ENCODE measurements at regions not wholly inside any gene's neighbourhood (a gene's known extent, or its start where the extent isn't known, plus 50 kb on each side); places are given as distances from the start of the nearest gene placed in this dataset.

DNA sequence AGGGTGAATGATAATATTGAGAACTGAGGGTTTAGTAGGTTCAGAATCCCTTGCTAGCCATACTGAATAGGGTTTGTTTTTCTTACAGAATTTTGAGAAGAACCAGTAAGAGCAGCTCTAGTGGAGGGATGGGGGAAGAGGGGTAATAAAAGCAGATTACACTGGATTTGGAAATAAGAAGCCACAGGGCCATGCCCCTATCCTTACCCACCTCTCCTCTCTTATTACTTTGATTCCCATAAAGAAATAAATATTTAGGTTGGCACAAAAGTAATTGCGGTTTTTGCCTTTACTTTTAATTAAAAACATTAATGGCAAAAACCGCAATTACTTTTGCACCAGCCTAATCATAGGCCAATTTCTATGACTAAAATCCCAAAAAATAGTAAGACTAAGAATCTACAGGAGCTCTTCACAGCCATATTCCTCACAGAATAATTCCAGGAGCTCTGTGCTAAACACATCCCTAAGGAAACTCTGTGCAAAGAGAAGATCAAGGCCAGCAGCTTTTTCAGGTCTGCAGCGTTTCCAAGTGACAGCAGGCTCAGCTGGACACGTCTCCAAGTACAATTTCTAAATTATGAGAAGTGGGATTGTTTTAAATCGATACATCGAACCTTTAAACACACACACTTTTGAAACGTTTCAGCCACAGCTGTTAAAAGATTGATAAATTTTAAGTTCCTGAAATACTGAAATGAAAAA lies 58.4 kb upstream of the RTN4 start:
- Histone ChIP-seq H3K36me3 (no peaks in the 10 kb centered on the region), H3K4me3 (no peak overlapping the region), H3K4me1 (peaks cover 9 to 69% (median 38%) of the 10 kb centered on the region in 3 donors), H3K27ac (peak overlapping the region in 3 of 4 donors; percentile 75 to 87 (median 86)), H3K9me3 (no peaks in the 10 kb centered on the region), H3K27me3 (no peaks in the 10 kb centered on the region)
- no peak for TF ChIP-seq EP300 (IDR thresholded peaks at IDR 0.05)
- TF ChIP-seq POLR2A (IDR thresholded peaks at IDR 0.05), result no peak
- TF ChIP-seq, protein P1, sequence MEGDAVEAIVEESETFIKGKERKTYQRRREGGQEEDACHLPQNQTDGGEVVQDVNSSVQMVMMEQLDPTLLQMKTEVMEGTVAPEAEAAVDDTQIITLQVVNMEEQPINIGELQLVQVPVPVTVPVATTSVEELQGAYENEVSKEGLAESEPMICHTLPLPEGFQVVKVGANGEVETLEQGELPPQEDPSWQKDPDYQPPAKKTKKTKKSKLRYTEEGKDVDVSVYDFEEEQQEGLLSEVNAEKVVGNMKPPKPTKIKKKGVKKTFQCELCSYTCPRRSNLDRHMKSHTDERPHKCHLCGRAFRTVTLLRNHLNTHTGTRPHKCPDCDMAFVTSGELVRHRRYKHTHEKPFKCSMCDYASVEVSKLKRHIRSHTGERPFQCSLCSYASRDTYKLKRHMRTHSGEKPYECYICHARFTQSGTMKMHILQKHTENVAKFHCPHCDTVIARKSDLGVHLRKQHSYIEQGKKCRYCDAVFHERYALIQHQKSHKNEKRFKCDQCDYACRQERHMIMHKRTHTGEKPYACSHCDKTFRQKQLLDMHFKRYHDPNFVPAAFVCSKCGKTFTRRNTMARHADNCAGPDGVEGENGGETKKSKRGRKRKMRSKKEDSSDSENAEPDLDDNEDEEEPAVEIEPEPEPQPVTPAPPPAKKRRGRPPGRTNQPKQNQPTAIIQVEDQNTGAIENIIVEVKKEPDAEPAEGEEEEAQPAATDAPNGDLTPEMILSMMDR (IDR thresholded peaks at IDR 0.05), result no peak
- no peak for TF ChIP-seq POLR2AphosphoS5 (IDR thresholded peaks at IDR 0.05)
- 35 to 43% methylated on average over 7 of the region's 7 CpGs for WGBS, 2 donors (ENCODE audit: low coverage in 1 of 2)
- ATAC-seq, result no peak

DNA sequence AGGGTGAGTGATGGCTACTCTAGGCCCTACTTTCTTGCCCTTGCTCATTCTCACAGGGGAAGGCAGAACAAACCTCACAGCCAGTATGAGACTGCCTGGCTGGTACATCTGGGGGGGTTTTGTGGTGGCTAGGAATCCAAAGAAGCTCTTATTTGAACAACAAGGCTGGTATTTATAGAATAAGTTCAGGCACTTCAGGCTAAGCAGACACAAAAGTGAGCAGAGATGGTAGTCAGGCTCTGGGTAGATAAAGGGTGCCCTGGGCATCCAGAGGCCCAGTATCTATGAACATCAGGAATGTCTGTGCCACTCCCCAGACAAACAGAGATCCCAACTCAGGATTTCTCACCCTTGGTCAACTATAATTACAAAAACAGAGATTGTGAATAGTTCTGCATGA lies 57.2 kb upstream of the RTN4 start:
- Histone ChIP-seq H3K36me3 (no peaks in the 10 kb centered on the region), H3K9me3 (no peaks in the 10 kb centered on the region), H3K4me1 (peaks cover 9 to 59% (median 30%) of the 10 kb centered on the region in 3 donors), H3K4me3 (no peak overlapping the region), H3K27ac (peak overlapping the region in 3 of 4 donors; percentile 75 to 87 (median 86)), H3K27me3 (no peaks in the 10 kb centered on the region)
- no peak for ATAC-seq
- TF ChIP-seq, protein P1 (IDR thresholded peaks at IDR 0.05), result no peak

DNA sequence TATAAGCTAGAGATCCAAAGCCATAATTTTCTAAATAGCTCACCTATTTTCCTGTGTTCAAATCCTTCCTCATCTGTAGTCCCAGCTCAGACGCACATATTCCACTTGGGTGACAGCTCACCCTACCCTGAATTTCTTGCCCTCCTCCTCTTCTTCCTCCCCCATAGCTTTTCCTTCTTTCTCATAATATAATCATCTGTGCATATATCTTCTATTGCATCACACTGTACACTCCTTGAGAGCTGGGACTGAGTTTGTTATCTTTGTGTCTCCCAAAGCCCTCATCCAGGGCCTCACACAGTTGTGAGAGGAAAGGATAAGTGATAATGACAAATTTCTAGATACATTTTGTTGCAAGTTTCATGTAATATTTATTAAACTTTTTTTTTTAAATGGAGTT lies 55.9 kb upstream of the RTN4 start:
- Histone ChIP-seq H3K4me3 (no peak overlapping the region), H3K27ac (peak overlapping the region in 1 of 4 donors; percentile 87), H3K36me3 (no peaks in the 10 kb centered on the region), H3K27me3 (no peaks in the 10 kb centered on the region), H3K9me3 (no peaks in the 10 kb centered on the region), H3K4me1 (peaks cover 3 to 59% (median 25%) of the 10 kb centered on the region in 3 donors)
- WGBS, 2 donors (ENCODE audit: low coverage in 1 of 2), result 89 to 100% methylated on average over 1 of the region's 1 CpG
- ATAC-seq, result no peak
- TF ChIP-seq, protein P1 (IDR thresholded peaks at IDR 0.05), result no peak
- TF ChIP-seq POLR2AphosphoS5 (IDR thresholded peaks at IDR 0.05), result no peak
- no peak for TF ChIP-seq EP300 (IDR thresholded peaks at IDR 0.05)
- no peak for TF ChIP-seq POLR2A (IDR thresholded peaks at IDR 0.05)

DNA sequence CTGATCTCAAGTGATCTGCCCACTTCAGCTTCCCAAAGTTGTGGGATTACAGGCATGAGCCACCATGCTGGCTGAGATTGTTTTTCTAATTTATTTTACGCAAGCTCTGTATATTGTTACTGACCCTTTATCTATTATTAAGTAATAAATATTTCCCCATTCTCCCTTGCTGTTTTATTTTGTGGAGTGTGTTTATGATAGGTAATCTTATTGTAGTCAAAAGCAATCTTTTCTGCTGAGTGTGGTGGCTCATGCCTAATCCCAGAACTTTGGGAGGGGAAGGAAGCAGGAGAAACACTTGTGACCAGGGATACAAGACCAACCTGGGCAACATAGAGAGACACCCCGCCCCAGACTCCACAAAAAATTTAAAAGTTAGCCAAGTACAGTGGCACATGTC lies 55.2 kb upstream of the RTN4 start:
- WGBS, 2 donors (ENCODE audit: low coverage in 1 of 2), result 56 to 71% methylated on average over 1 to 2 of the region's 2 CpGs
- ATAC-seq, result no peak
- no peaks in the 10 kb centered on the region for H3K27me3 ChIP-seq
- no peaks in the 10 kb centered on the region for H3K36me3 ChIP-seq
- no peak overlapping the region for H3K4me3 ChIP-seq
- H3K4me1 ChIP-seq, result peaks cover 6 to 59% (median 31%) of the 10 kb centered on the region in 3 donors
- TF ChIP-seq POLR2AphosphoS5 (IDR thresholded peaks at IDR 0.05) (no peak), EP300 (IDR thresholded peaks at IDR 0.05) (no peak), POLR2A (IDR thresholded peaks at IDR 0.05) (no peak)
- TF ChIP-seq, protein P1 (IDR thresholded peaks at IDR 0.05), result no peak
- H3K9me3 ChIP-seq, result no peaks in the 10 kb centered on the region
- no peak overlapping the region for H3K27ac ChIP-seq

DNA sequence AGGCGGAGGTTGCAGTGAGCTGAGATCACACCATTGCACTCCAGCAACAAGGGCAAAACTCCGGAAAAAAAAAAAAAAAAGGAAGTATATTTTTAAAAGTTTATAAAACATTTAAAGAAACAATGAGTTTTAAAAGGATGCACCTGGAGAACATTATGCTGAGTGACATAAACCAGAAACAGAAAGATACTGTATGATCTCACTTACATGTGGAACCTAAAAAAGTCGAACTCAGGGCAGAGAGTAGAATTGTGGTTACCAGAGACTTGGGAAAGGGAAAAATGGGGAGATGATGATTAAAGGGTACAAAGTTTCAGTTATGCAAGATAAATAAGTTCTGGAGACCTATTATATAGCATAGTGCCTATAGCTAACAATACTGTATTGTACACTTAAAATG lies 52.8 kb upstream of the RTN4 start:
- WGBS, 2 donors (ENCODE audit: low coverage in 1 of 2), result 0 to 31% methylated on average over 1 to 3 of the region's 3 CpGs
- ATAC-seq, result no peak

More for the DNA sequence above, 52.8 kb upstream of the RTN4 start:
- Histone ChIP-seq H3K27me3 (no peaks in the 10 kb centered on the region), H3K4me1 (peaks cover 17 to 51% (median 34%) of the 10 kb centered on the region in 3 donors), H3K9me3 (no peaks in the 10 kb centered on the region), H3K36me3 (no peaks in the 10 kb centered on the region), H3K27ac (peak overlapping the region in 2 of 4 donors; percentile 76 to 88), H3K4me3 (no peak overlapping the region)
- TF ChIP-seq EP300 (IDR thresholded peaks at IDR 0.05) (no peak), POLR2AphosphoS5 (IDR thresholded peaks at IDR 0.05) (no peak), POLR2A (IDR thresholded peaks at IDR 0.05) (no peak)
- TF ChIP-seq, protein P1 (IDR thresholded peaks at IDR 0.05), result no peak
